RWPE1 (cell line): ENCODE measurements at regions not wholly inside any gene's neighbourhood (a gene's known extent, or its start where the extent isn't known, plus 50 kb on each side); places are given as distances from the start of the nearest gene placed in this dataset.

ENCODE experiments used
- CTCF ChIA-PET: fragments of 350-600 bp; sonication (Branson Sonifier 250); formaldehyde crosslinking; extraction: SDS; loops from one replicate; lab custom pipeline; 2021; lab: Yijun Ruan, JAX
- POLR2A ChIA-PET: fragments of 400-600 bp; formaldehyde crosslinking; extraction: SDS; loops from one replicate; lab custom pipeline; 2020; ENCODE audit warnings: antibody characterized with exemption; ENCODE audit not compliant: low non-redundant PET; lab: Yijun Ruan, JAX
- DNase-seq: peaks from one replicate; pipeline ENCODE4 v3.0.0; 2012; ENCODE audit warnings: low spot score
- H3K27ac ChIP-seq: fragments of 450-650 bp; 2 replicates; pipeline ENCODE4 v1.5.1; 2017
- TF ChIP-seq, protein P1 (sequence below): fragments of 450-650 bp; conservative IDR thresholded peaks from 2 replicates; pipeline ENCODE4 v1.5.1; 2017; ENCODE audit warnings: low read depth, mild to moderate bottlenecking

DNA sequence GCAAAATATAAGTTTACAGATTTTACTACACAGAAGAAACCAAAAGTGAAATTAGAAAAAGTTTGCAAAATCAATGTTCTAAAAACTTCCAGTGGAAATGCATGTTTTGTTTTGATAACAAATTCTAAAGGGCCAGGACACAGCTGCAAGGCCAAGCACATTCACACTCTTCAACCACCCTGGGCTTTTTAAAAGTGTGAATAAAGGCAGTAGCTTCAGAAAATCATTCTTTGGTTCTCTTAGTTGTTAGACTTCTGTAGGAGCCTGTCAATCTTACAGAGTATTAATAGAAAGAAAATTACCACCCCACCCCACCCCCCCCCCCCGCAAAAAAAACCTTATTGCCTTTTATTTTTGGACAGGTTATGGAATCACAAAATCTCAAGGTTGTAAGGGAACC lies 105.2 kb upstream of the EGLN3 start:
- ChIA-PET POLR2A (no interaction called here), CTCF (interaction anchor here (0.7 kb wide), 1 partner anchor 115 kb away, joined by 5 read pairs; no protein-coding TSS in a partner anchor)
- TF ChIP-seq, protein P1, sequence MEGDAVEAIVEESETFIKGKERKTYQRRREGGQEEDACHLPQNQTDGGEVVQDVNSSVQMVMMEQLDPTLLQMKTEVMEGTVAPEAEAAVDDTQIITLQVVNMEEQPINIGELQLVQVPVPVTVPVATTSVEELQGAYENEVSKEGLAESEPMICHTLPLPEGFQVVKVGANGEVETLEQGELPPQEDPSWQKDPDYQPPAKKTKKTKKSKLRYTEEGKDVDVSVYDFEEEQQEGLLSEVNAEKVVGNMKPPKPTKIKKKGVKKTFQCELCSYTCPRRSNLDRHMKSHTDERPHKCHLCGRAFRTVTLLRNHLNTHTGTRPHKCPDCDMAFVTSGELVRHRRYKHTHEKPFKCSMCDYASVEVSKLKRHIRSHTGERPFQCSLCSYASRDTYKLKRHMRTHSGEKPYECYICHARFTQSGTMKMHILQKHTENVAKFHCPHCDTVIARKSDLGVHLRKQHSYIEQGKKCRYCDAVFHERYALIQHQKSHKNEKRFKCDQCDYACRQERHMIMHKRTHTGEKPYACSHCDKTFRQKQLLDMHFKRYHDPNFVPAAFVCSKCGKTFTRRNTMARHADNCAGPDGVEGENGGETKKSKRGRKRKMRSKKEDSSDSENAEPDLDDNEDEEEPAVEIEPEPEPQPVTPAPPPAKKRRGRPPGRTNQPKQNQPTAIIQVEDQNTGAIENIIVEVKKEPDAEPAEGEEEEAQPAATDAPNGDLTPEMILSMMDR: no peak
- H3K27ac ChIP-seq: no peak overlapping the region
- no peak for DNase-seq

DNA sequence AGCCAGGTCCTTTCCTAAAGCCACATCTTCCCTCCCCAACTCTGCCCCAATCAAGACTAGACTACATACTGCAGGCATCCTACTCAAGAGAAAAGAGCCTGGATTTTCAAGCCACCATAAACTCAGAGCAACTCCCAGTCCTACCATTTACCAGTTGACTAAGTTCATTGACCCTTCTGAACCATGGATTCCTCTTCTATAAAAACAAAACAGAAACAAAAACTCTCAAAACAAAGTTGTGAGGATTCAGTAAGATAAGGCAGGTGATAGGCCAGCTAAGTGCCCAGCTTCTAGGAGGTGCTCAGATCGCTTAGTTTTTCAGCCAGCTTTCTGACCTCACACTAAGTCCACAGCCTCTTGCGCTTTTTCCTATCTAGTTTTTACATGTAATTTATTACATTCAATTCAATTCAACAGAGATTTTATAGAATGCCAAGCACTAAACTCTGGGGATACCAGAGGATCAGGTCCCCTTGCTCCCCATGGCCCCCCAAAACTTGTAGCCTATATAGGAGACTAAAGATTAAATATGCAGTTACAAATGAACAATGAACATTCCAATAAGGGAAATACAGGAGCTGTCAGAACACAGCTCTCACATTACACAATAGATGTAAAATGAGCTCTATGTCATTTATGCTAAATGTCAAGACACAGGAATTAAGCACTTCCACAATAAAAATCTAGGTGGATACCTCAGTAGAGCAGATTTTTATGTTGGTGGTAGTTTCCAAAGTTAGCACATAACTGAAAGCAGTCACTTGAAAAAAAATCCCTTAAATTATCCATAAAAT lies 104.5 kb upstream of the EGLN3 start:
- H3K27ac ChIP-seq: no peak overlapping the region
- TF ChIP-seq, protein P1: no peak
- ChIA-PET POLR2A (no interaction called here), CTCF (interaction anchor here (0.7 kb wide), 1 partner anchor 115 kb away, joined by 5 read pairs; no protein-coding TSS in a partner anchor)
- DNase-seq: no peak

DNA sequence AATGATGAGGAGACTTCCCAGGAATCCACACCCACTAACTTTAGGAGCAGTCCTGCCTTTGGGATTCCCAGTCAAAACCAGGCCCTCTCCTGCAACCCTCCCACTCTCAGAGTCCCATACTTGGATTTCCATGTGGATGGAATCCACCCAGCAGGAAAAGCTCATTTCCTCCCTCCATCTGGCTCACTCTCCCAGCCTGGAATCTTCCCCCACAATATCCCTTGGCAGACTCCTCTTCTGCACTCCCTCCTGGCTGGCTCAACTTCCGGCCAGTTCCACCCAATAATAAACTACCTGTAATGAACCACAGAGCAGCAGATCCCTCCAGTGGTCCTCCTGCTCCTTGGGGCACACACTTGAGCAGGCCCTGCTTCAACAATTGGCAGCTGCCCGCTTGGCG lies 102.8 kb upstream of the EGLN3 start:
- DNase-seq: no peak
- TF ChIP-seq, protein P1: no peak
- ChIA-PET CTCF (interaction anchor here (0.7 kb wide), 1 partner anchor 72 kb away, joined by 3 read pairs; no protein-coding TSS in a partner anchor), POLR2A (no interaction called here)
- H3K27ac ChIP-seq: peak overlapping the region; percentile 31; the same call in 1 of the 2 replicates

DNA sequence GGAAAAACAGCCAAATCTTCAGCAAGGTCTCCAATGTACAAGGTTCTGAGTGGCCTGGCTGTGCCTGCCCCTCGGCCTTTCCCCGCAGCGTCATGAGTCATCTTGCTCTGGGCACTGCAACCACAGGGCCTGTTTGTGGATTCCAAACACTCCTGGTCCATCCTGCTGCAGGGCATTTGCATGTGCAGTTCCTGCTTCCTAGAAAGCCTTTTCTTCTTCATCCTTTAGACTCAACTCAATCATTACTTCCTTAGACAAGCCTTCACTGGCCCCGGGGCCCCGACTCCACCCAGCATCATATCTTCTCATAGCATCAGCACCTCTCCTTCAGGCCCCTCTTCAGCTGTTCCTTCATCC lies 101.8 kb upstream of the EGLN3 start:
- DNase-seq: no peak
- POLR2A ChIA-PET: no interaction called here
- TF ChIP-seq, protein P1: no peak
- H3K27ac ChIP-seq: no peak overlapping the region
- CTCF ChIA-PET: interaction anchor here (0.6 kb wide), 1 partner anchor 227 kb away, joined by 4 read pairs; no protein-coding TSS in a partner anchor

DNA sequence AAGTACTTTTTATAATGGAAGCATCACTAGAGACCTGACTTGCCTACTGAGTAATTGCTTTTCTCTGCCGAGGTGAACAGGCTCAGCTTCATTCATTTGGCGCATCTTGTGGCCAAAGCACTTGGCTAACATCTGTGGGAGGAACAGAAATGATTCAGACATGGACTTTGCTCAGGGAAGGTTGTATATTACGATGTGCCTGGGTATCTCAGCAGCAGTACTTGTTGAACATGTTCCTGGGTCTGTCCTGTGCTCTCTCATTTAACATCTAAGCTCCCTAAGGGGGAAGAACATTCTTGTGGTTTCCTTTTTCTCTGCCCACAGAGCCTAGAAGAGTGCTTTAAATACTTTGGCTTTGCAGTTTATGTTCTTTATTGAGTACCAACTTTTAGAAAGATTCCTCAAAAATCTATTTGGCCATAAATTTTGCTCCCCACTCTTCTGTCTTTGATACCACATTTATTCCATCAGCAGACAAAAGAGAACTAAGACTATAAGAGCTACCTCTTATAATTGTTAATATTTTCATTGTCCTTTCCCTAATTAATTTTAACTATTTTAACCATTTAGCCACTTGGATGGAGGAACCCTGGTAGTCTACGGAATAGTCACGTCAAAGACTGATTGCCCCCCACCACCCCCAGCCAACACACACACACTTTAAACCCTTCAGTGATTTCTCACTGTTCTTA lies 101.2 kb upstream of the EGLN3 start:
- DNase-seq: peak; percentile 7
- TF ChIP-seq, protein P1: no peak
- POLR2A ChIA-PET: no interaction called here
- no peak overlapping the region for H3K27ac ChIP-seq
- CTCF ChIA-PET: interaction anchor here (0.6 kb wide), 2 partner anchors 226 to 587 kb away, joined by 4 read pairs; no protein-coding TSS in a partner anchor

DNA sequence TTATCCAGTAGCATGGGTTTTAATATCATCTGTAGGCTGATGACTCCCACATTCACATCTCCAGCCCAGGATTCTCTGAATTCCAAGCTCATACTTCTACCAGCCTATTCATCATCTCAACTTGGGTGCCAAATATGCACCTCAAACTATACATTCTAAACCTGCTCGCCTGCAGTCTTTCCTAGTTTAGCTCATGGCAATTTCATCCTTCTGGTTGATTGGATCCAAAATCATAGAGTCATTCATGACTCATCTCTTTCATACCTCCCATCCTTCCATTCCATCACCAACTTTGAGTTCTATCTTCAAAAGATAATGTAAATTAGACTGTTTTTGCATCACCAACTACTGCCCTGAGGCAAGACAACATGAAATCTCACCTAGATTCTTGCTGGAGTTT lies 99.7 kb upstream of the EGLN3 start:
- H3K27ac ChIP-seq: no peak overlapping the region
- TF ChIP-seq, protein P1: no peak
- POLR2A ChIA-PET: no interaction called here
- CTCF ChIA-PET: no interaction called here
- no peak for DNase-seq
